GM18508 (cell line): ENCODE measurements at regions not wholly inside any gene's neighbourhood (a gene's known extent, or its start where the extent isn't known, plus 50 kb on each side); places are given as distances from the start of the nearest gene placed in this dataset.
A peak's percentile ranks its signal among the peaks of the same experiment; 100 is the strongest.
"Not testable (repeated sequence)": the region's sequence is repeated elsewhere in the genome, so short reads cannot be mapped to it uniquely, and the experiment has no call there.

Experiments used
- ATAC-seq: cut with Tn5 transposase; IDR thresholded peaks from one replicate; pipeline ENCODE4 v1.9.1; 2021; ENCODE audit warnings: moderate number of reproducible peaks; ENCODE audit not compliant: insufficient read depth, unreplicated experiment

DNA sequence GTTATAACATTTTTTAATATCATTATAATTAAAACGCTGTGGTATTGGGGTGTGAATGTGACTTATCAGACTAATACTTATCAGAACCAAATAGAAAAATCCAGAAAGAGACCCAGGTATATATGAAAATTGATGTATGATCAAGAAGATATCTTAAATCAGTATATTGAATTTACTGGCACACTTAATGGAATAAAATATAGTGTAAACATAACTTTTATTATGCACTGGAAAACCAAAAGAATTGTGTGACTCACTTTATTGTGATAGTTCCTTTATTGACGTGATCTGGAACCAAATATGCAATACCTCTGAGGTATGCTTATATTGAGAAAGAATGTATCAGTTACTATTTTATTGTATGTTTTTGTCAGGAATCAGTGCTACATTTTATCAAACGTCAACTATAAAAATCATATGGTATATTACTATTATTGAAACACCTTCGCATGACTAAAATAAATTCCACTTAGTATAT is 250.7 kb upstream of the SPOPL start:
- not testable (repeated sequence) for ATAC-seq

DNA sequence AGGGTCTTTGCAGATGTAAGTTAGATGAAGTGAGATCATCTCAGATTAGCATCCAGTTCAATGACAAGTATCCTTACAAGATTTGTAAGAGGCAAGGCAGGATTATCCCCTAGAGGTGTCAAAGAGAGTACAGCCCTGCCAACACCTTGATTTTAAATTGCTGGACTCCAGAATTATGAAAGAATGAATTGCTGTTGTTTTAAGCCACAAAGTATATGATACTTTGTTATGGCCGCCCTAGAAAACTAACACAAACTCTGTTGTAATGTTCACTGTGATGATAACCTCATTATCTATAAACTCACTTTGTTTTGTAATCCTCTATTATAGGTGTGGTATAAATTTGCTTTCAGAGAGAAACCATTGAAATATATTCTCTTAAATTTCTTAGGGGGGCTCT is 249.0 kb upstream of the SPOPL start:
- no peak for ATAC-seq

DNA sequence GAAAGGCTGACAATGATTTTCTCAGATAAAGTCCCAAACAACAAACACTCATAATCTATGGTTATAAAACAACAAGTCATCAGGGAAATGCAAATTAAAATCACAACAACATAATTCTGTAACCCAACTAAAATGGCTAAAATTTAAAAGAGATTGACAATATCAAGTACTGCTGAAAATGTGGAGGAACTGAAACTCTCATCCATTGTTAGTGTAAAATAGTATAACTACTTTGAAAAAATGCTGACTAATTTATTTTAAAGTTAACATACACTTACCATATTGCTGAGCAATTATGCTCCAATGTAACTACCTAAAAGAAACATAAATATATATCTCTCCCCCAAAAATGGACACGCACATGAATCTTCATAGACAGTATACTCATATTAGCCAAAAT is 245.9 kb upstream of the SPOPL start:
- no peak for ATAC-seq

DNA sequence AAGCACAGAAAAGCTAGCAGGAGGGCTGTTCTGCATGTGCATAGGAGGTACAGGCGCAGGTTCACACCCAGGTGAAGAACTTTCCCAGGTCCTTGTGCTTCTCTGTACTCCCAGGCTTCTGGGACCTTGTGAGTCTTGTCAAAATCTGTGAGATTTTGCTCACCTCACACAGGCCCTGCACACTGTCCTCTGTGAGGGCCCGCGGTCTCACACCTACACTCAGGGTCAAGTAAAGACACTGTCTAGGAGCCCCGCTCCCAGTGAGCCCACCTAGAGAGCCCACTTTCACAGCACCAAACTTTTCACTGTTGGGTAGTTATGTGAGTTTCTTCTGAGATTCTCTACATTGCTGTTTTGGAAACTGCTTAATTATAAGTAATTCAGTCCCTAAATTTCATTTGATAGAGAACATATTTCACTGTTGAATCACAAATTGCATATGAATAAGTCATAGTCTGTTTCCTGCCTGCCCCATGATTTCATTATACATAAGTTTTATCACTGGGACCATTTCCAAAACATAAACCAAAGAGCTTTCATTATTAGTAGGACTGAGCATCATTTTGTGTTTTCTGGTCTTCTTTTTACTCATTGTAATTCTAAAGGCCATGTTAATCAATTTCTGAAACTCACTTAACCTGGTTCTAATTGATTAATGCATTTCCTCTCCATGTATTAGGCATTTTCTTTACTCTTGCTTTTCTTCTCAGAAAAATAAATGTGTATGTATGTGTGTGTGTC is 234.2 kb upstream of the SPOPL start:
- peak; percentile 84 for ATAC-seq

DNA sequence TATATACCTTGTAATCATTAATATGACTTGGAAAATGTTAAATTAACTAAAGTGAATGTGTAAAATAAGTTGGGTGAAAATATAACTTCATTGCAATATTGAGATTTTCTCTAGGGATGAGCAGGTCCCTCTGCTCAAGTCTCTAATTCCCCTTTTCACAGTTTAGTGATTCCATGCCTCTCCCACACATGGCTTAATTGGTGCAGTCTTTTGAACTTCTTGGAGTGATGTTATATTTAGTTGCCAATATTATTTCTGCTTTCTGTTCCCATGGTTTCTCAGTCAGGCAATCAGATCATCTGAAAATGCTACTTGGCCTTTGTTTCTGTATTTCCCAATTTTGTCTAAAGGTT is 233.7 kb upstream of the SPOPL start:
- ATAC-seq, result peak; percentile 30

DNA sequence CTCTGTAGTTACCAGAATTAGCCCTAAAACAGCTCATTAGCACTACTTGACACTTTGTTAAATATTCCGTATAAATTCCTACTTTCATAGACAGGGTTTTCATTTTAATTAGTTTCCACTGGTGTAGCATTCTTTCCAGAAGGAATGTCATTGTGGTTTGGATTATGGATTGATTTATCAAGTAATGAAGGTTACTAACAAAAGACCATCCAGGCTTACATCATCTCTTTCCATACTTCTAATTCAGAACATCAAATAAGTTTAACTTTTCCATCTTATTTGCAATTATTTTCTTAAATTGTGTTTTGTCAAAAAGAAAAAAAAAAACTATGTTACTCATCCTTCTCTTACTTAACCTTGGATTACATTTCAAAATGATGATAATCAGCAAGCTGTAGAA is 231.8 kb upstream of the SPOPL start:
- ATAC-seq, result no peak

DNA sequence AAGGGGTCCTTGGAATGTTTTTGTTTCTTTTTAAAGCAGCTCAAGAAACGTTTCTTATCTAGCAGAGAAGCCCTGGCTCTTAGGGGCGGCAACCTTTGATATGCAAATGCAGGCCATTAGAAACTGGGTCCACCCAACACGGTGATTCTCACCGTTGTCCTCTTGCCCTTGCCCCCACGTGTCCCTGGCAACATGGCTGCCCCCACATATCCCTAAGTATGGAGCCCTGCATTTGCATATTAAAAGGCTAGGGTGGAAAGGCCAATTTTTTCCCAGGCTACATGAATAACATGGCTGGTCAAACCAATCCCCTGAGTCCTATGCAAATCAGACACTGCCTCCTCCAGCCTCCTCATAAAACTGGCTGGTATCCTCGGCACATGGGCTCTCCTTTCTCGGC is 230.1 kb upstream of the SPOPL start:
- ATAC-seq, result no peak

DNA sequence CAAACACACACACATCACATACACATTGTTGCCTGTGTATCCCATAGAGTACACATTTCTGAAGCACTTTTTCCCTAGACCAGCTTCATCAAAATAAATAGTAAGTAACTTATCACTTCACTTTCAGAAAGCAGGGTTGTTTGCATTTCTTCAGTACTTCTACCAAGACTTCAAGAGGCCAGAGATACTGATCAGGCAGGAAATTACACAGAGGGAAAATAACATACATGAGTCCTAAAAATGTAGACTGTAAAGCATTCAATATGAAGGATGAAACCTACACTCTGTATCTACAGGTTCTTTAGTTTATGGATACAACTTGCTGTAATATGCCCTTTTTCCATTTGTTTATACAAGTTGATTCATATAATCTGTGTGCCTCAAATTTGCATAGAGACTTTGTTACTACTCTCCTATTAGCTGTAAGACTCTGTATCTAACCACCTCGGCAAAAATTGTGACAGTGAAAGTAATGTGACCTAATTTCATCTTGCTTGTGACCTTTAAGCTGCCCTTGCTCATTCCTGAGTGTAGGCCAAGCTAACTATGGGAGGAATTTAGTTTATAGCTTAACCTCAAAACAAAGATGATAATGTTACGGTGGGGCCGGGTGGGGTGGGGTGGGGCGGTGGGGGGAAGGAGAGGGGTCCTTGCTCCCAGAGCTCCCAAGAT is 228.9 kb upstream of the SPOPL start:
- no peak for ATAC-seq

DNA sequence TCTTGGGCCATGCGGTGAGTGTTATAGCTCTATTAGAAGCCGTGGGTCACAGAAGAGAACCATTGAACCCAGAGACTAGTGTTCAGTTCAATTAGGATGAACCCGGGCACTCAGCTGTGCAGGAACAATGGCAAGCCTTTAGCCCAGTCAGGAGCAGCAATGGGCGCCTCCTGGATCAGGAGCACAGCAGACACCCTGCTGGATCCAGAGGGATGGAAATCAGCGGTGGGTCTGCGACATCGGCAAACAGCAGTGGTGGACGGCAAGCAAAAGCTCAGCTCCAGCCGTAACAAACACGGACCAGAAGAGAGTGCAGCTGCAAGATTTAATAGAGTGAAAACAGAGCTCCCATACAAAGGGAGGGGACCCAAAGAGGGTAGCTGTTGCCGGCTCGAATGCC is 228.3 kb upstream of the SPOPL start:
- not testable (repeated sequence) for ATAC-seq

DNA sequence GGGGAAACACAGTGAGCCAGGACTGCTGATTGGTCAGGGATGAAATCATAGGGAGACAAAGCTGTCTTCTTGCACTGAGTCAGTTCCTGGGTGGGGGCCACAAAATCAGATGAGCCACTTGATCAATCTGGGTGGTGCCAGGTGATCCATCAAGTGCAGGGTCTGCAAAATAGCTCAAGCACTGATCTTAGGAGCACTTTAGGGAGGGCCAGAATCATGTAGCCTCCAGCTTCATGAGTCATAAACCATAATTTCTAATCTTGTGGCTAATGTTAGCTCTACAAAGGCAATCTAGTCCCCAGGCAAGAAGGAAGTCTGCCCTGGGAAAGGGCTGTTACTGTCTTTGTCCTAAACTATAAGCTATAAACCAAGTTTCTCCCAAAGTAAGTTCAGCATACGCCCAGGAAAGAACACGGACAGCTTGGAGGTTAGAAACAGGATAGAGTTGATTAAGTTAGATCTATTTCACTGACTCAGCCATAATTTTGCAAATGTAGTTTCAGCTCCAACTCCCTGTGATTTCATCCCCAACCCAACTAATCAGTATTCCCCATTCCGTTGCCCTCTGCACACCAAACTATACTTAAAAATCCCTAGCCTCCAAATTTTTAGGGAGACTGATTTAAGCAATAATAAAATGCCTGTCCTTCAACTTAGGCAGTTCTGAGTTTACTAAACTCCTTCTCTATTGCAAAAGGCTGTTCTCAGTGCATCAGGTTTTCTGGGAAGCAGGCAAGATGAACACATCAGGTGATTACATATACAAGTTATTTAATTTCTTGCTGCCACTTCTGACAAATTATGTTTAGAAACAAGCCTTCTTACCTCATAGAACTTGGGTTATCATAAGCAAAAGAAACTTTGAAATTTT is 226.9 kb upstream of the SPOPL start:
- no peak for ATAC-seq

DNA sequence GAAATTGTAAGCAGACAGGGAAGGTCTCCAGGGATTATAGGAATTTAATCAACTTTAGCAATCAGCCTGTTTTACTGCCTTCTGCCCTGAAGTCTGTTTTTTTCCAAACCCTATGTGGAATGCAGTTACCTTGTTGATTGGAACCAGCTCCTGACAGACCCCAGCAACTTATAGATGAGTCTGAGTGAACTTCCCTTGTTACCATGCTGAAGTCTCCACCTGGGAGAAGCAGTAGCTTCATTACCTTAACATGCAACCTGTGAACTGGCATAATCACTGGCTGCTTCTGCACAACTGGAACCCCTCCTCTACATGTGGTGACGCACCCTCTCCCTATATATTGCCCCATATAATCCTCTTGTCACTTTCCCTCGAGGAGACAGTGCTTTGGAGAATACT is 226.3 kb upstream of the SPOPL start:
- no peak for ATAC-seq

DNA sequence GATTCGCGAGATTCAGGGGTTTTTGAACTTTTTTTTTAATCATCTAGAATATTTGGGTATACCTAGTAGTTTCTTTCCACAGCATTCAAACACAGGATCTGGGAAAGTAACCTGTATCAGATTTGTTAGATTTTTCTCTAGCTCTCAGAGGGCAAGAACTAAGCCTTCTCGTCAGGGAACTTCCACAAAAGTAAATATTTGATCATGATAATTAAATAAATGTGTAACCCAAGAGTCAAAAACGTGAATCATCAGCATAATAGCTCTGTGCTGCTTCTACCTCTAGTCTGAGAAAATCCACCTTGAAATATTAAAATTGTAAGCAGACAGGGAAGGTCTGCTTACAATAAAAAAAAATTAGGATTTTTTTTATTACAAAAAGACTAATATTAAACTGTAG is 225.7 kb upstream of the SPOPL start:
- ATAC-seq, result no peak

DNA sequence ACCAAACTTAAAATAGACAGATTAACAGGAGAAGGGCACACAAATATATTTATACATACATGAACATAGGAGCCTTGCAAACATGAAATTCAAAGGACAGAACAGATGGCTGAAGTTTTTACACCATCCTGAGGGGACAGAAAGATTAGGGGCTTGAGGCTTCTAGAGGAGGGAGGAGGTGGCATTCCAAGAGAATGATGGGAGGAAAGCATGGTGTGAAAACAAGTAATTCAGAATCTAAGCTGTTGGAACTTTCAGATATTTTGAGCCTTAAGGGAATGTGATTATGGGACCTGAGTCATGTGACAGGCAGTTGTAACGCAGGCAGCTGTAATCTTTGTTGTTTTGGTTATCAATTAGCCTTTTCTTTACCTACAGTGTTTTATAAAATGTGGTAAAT is 225.2 kb upstream of the SPOPL start:
- no peak for ATAC-seq

DNA sequence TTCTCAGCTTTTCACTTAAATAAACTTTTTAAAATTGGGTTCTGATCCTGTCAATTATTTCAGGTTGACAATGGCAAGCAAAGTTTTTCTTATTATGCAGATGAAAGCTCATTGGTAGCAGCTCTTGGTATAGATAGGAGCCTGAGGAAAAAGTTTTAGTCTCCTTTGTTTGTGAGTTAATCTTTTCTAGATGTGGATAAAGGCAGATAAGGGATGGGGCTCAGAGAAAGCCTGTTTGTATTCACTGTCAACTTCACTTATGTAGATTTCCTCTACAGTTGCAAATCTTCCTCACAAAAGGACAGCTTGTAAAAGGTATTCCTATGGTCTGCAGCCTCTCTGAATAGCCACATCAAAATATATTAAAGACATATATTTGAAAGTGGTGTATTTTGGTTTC is 224.5 kb upstream of the SPOPL start:
- no peak for ATAC-seq

DNA sequence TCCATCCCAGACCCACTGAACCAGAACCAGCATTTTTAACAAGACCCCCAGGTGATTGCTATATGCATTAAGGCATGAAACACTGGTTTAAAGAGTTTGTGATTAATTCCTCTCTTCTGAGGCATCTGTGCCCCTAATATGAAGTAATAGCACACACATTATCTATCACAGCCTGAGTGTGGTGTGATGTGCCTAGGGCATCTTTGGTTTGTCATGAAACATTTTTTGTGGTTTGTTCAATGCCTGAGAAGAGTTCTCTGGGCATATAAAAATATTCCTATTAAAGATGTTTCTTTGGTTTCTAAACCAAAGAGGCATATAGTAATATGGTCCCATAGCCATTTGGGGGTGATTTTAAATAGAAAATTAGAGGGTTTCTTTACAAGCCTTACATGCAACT is 221.7 kb upstream of the SPOPL start:
- ATAC-seq, result no peak

DNA sequence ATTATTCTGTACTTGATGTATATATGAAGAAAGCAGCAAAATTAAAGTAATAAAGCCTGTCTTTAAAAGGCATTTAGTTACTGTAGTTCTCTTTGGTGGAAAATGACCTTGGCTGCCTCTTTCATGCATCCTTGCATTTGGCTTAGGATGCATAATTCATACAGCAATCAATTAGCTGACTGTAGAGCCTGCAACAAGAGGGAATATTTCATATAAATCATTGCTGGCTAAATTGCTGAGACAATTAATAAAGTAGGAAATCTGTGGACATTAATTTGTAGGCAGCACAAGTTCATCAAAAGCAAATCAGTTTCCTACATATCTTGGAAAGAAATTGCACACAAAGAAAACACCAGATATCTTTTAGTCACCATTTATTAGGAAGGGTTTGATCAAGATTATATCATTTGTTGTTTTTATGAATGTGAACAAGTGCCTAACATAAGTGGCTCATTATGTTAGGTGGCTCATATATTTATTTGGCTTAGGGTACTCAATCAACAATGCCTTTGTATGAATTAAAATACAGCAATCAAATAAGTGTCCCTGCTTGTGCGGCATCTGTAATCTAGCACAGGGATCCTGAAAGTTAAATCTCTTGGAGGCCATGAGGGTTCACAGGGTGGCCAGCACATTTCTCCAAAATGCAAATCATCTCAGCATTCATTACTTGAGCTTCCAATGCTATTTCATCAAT is 220.4 kb upstream of the SPOPL start:
- ATAC-seq, result no peak

DNA sequence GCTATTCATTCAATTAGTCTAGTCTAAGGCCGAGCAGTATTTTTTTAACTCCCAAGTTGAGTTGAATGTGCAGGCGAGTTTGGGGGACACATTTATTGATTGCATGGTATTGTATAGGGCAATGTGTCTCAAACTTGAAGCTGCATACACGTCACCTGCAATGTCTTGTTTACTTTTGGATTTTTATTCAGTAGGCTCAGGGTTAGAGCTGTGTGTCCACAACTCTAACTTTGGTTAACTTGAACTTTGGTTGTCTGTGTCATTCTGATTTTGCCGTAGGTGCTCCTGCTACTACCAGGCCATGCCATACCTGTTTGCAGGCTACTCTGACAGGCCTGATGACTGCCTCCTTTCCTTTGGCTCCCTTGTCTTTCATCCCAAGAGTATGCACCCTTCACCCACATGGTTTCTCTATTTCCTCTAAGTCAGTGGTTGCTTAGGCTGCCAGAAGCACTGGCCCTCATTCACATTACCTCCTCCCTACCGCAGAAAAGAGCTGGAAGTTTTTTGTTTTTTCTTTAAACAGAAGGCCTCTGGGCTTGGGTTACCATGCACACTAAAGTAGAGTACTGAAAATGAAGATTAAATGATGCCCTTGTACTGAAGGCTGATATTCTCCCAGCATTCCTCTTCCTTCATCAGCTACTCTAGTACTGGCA is 219.4 kb upstream of the SPOPL start:
- ATAC-seq, result no peak

DNA sequence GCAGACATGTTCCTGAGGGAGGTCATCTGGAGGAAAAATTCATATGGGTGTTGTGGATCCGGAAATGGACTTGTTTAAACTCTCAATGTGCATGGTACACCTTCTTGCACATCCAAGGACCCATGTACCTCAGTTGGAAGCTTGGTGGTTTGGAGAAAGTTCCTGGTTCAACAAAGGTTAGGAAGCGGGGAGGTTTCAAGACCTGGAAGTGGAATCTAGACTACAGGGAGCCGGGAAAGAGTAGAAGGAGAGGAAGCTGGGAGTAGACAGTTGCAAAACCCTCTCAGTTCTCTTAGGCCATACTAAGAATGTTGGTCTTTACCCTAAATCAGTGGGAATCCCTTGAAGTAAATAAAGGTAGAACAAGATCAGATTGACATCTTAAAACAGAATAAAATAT is 209.8 kb upstream of the SPOPL start:
- no peak for ATAC-seq

DNA sequence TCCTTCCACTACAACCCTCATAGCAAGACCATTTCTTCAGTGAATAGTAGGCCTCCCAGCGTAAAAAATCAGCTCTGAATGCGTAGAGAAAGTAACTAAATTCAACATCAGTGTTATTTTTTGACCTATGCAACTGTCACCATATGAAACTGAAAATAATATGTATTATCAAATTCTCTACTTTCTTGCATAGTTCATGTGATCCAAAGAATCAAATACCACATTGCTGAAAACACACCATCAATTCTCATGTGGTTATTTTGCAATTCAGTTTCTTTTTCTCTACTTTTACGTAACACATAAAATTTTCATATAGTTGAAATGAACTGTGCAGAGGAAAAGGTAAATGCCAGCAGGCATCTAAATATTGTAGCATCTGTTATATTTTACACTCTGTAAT is 208.5 kb upstream of the SPOPL start:
- ATAC-seq, result no peak

DNA sequence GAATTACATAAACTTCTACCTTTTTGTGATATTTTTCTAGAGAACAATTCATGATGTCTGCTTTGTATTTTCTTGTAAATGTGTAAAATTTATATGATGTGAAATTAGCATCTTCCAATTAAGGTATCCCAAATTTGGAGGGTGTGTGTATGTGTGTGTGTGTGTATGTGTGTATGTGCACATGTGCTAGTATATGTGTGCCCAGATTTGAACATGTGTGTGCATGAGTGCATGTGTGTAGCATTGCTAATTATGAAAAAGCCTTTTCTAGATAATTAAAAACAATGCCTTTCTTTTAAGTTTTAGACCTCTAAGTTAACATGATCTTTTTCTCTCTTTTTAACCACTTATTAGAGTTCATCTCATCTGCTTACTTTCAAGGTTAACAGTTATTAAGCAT is 208.0 kb upstream of the SPOPL start:
- ATAC-seq, result no peak
